Right cardiac atrium (tissue), 5 donors: ENCODE measurements at regions not wholly inside any gene's neighbourhood (a gene's known extent, or its start where the extent isn't known, plus 50 kb on each side); places are given as distances from the start of the nearest gene placed in this dataset.

ENCODE experiments used
- ATAC-seq, 2 donors: fragments of 200-7000 bp; cut with Tn5 transposase; one replicate each; pipeline versions ENCODE4 v1.8.0 to v1.9.1; 2020; ENCODE audit warnings: moderate library complexity in 2 of 2, mild to moderate bottlenecking in 1 of 2
- DNase-seq, 3 donors: peaks; one replicate each; pipeline ENCODE4 v3.0.0-alpha.2; 2020
- H3K27ac ChIP-seq: one replicate; pipeline ENCODE4 v1.5.1; 2013; ENCODE audit warnings: mild to moderate bottlenecking, low read length, control low read depth, moderate library complexity
- H3K27me3 ChIP-seq: one replicate; pipeline ENCODE4 v1.6.1; 2013; ENCODE audit not compliant: control insufficient read depth, insufficient read depth
- H3K4me1 ChIP-seq: one replicate; pipeline ENCODE4 v1.6.1; 2013; ENCODE audit warnings: low read length; ENCODE audit not compliant: control insufficient read depth, insufficient read depth
- H3K4me3 ChIP-seq: one replicate; pipeline ENCODE4 v1.5.1; 2013; ENCODE audit warnings: low read length, control low read depth
- H3K9me3 ChIP-seq: one replicate; pipeline ENCODE4 v1.6.1; 2013; ENCODE audit warnings: low read length; ENCODE audit not compliant: control insufficient read depth
- WGBS: extraction: QIAGEN DNeasy Blood & Tissue Kit; methylation state at CpG from one replicate; pipeline ENCODE4 v1.1.7; 2013; 5-methylcytosine and 5-hydroxymethylcytosine counted together
- intact Hi-C, 4 donors: fragments of 100-400 bp; cut with DNase I; formaldehyde crosslinking; loops; one replicate each; pipeline versions ENCODE4 v1.11.0 to v1.14.0; 2022 to 2023
- donor health status: healthy with polysubstance abuse.
- donor health status: DM: no; HTN: yes; CAD: no.
- donor health status: DM: no; HTN: no; CAD: no.
- donor health status: DM: no; HTN: yes; CAD: no; lungs with severe emphysema.
- donor health status: DM: yes; HTN: yes; CAD: no.

DNA sequence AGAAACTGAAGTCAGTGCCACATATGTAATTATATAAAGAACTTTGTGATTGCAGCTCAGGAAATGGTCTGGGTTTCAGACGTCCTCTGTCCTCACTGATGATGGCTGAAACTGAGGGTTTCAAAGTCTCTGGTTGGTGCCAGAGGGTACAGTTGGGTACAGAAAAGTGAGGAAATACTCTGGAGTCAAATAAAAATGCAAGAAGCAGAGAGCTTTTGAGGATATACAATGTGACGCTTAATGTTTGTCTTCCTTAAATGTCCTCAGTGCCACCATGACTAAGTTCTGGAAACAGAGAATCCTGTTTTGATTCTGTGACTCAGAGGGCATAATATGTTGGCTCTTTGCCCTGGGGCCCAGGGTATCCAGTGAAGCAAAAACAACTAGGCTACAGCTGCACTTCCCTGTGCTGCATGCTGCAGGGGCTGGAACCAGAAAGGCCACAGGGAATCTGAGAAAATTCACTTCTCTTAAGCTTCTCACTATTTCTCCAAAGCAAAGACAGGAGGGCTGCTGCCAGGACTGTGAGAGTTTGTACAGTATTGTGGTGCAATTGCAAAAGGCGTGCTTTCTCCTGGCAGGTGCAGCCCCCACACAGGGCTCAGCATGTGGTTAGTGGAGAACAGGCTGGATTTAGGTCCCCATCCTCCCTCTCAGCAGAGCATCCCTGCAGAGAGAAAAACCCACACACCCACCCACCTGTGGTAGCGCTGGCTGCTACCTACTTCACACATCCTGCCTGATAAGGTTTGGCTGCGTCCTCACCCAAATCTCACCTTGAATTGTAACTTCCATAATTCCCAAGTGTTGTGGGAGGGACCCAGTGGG, 169.5 kb upstream of the SVIL start:
- Histone ChIP-seq H3K27ac (no peak overlapping the region), H3K9me3 (no peaks in the 10 kb centered on the region), H3K4me3 (no peak overlapping the region), H3K27me3 (no peaks in the 10 kb centered on the region), H3K4me1 (peaks cover 4% of the 10 kb centered on the region)
- ATAC-seq (peak; percentile 50 to 51), DNase-seq (peak in 1 of 3 donors; percentile 19)
- 84% methylated on average over 5 of the region's 5 CpGs for WGBS
- intact Hi-C loops = no loop called here

DNA sequence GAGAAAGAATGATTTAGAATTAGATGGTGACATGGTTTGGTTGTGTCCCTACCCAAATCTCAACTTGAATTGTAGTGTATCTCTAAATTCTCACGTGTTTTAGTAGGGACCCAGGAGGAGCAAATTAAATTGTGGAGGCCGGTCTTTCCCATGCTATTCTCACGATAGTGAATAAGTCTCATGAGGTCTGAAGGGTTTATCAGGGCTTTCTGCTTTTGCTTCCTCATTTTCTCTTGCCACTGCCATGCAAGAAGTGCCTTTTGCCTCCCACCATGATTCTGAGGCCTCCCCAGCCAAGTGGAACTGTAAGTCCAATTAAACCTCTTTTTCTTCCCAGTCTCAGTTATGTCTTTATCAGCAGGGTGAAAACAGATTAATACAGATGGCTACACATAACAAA, 167.4 kb upstream of the SVIL start:
- ATAC-seq (no peak), DNase-seq (no peak)
- Histone ChIP-seq H3K4me1 (peaks cover 4% of the 10 kb centered on the region), H3K9me3 (no peaks in the 10 kb centered on the region), H3K27ac (no peak overlapping the region), H3K4me3 (no peak overlapping the region), H3K27me3 (no peaks in the 10 kb centered on the region)
- intact Hi-C loops = no loop called here
- 92% methylated on average over 3 of the region's 3 CpGs for WGBS

DNA sequence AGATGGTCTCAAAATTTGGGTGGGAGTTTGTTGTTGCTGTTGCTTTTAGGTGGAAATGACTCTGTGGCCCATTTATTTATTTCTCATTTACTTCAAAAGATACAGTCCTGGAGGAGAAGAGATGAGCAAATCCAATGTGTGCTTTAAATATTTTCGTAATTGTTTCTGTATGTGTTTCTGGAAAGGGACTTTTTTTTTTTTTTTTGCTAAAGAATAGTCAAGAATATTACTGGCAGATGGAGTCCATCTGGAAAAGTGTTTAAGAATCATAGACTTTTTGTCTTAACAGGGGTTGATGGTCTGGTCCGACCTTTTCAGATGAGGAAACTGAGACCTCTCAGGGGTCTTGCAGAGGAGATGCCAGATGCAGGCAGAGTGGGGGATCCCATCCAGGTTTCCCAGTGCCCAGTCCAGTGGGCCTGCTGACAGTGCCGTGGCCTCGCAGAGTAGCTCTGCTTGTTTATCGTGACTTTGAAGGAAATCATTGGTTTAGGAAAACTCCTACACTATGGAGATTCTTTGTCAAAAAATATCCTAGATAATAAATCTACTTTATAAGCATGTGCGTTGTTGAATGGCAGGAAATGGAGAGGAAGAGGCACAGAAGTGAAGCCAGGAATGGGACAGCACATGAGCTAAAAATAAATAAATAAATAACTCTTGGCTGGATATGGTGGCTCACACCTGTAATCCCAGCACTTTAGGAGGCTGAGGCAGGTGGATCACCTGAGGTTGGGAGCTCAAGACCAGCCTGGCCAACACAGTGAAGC, 164.3 kb upstream of the SVIL start:
- intact Hi-C loops = no loop called here
- H3K9me3 ChIP-seq = no peaks in the 10 kb centered on the region
- H3K27ac ChIP-seq = no peak overlapping the region
- H3K27me3 ChIP-seq = no peaks in the 10 kb centered on the region
- no peak for DNase-seq
- ATAC-seq = no peak
- no peaks in the 10 kb centered on the region for H3K4me1 ChIP-seq
- H3K4me3 ChIP-seq = no peak overlapping the region
- 72% methylated on average over 6 of the region's 6 CpGs for WGBS

GRCh38 chr10:29797616-29798015, 162.8 kb upstream of the SVIL start:
- no peaks in the 10 kb centered on the region for H3K9me3 ChIP-seq
- H3K4me1 ChIP-seq = no peaks in the 10 kb centered on the region
- ATAC-seq = no peak
- no peaks in the 10 kb centered on the region for H3K27me3 ChIP-seq
- intact Hi-C loops = no loop called here
- WGBS = 95% methylated on average over 2 of the region's 2 CpGs
- H3K27ac ChIP-seq = no peak overlapping the region
- DNase-seq = no peak
- no peak overlapping the region for H3K4me3 ChIP-seq

- Histone ChIP-seq H3K4me3 (no peak overlapping the region), H3K27me3 (no peaks in the 10 kb centered on the region), H3K4me1 (no peaks in the 10 kb centered on the region), H3K27ac (no peak overlapping the region), H3K9me3 (no peaks in the 10 kb centered on the region)
- ATAC-seq (no peak), DNase-seq (no peak)
- intact Hi-C loops = no loop called here
- WGBS = 64% methylated on average over 4 of the region's 4 CpGs
These were observed 161.1 kb upstream of the SVIL start for GRCh38 chr10:29795850-29796249.

DNA sequence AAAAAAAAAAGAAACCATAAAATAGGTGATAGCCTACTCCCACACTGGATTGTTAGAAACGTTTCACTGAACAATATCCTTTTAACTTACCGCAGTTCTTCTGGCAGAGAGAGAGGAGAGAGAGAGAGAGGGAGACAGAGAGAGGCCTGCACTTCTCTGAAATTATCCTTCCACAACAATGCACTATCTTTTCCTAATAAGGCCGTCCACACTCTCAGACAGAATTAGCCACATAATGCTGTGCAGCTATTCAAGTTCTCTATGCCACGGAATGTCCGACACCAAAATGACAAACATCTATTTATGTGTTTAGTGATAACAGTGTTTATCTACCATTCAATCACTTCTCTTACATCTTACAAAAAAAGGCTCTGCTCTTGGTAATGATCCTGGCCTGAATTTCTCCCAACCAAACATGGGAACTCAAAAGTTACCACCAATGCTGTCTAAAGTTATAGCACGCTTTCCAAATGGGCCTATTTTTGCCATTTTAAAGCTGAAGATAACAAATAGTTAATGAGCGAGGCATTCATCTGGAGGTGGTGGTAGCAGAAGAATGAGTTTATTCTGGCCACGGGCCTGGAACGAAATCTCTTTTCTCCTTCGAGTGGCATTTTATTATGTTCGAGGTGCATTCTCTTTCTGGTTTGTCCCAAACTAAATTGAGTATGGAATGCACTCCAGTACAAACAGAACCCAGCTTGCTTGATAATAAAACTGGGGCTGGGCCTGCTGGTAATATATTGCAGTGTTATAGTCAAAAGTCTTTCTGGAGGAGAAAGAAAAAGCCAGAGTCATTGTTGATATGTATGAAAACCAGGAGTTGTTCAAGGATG, 160.2 kb upstream of the SVIL start:
- Histone ChIP-seq H3K4me1 (no peaks in the 10 kb centered on the region), H3K4me3 (no peak overlapping the region), H3K27me3 (no peaks in the 10 kb centered on the region), H3K9me3 (no peaks in the 10 kb centered on the region), H3K27ac (peak overlapping the region; percentile 2)
- WGBS = 46% methylated on average over 11 of the region's 11 CpGs
- DNase-seq (no peak), ATAC-seq (peak; percentile 29 to 54)
- intact Hi-C loops = no loop called here

DNA sequence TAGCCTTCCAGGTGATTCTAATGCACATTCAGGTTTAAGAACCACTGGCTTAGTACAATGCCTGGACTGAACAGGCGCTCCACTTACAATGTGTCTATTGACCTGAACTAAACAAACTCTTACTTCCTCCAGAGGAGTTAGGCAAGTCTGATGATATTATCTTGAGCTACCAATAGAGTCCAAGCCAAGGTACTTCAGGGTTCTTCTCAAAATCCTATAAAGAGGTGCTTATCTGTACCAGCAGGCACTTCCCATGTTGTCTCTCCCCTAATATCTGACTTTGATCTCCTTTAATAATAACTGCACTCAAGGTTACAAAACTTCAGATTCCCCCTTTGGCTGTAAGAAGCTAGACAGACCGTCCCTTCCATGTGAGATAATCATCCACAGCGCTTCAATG, 157.0 kb upstream of the SVIL start:
- WGBS = 94% methylated on average over 3 of the region's 3 CpGs
- Histone ChIP-seq H3K27me3 (no peaks in the 10 kb centered on the region), H3K27ac (no peak overlapping the region), H3K9me3 (no peaks in the 10 kb centered on the region), H3K4me3 (no peak overlapping the region), H3K4me1 (no peaks in the 10 kb centered on the region)
- ATAC-seq (no peak), DNase-seq (no peak)
- intact Hi-C loops = no loop called here

- no peaks in the 10 kb centered on the region for H3K27me3 ChIP-seq
- intact Hi-C loops = no loop called here
- DNase-seq (no peak), ATAC-seq (no peak)
- WGBS = 53% methylated on average over 2 of the region's 2 CpGs
- H3K4me3 ChIP-seq = no peak overlapping the region
- H3K9me3 ChIP-seq = no peaks in the 10 kb centered on the region
- H3K4me1 ChIP-seq = no peaks in the 10 kb centered on the region
- no peak overlapping the region for H3K27ac ChIP-seq
These were observed 155.4 kb upstream of the SVIL start for GRCh38 chr10:29790207-29790606.

- ATAC-seq = no peak
- peaks cover 3% of the 10 kb centered on the region for H3K4me1 ChIP-seq
- no peaks in the 10 kb centered on the region for H3K9me3 ChIP-seq
- H3K27ac ChIP-seq = no peak overlapping the region
- no peak for DNase-seq
- H3K4me3 ChIP-seq = no peak overlapping the region
- H3K27me3 ChIP-seq = no peaks in the 10 kb centered on the region
- WGBS = 59% methylated on average over 1 of the region's 1 CpG
- intact Hi-C loops = no loop called here
These were observed 153.3 kb upstream of the SVIL start for GRCh38 chr10:29788113-29788512.

DNA sequence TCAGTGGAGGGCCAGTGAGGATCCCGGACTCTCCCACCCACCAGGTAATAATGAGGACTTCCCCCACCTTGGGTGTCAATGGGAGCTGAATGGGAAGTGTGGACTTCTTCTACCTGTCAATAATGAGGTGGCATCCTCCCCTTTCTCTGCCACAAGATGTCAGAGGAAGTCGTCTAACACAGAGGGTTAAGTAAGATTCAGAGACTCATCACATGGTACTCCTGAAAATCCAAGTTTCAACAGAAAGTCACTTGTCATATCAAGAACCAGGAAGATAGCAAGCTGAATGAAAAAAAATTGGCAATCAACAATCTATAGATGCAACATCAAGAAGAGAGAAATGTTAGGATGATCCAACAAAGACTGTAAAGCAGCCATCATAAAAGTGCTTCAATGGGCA, 150.9 kb upstream of the SVIL start:
- no peak overlapping the region for H3K27ac ChIP-seq

More for the DNA sequence above, 150.9 kb upstream of the SVIL start:
- 83% methylated on average over 2 of the region's 2 CpGs for WGBS
- Histone ChIP-seq H3K4me1 (peaks cover 3% of the 10 kb centered on the region), H3K27me3 (no peaks in the 10 kb centered on the region), H3K4me3 (no peak overlapping the region), H3K9me3 (no peaks in the 10 kb centered on the region)
- DNase-seq (no peak), ATAC-seq (no peak)
- intact Hi-C loops = no loop called here
